ENCODE measurements at regions not wholly inside any gene's neighbourhood (a gene's known extent, or its start where the extent isn't known, plus 50 kb on each side); places are given as distances from the start of the nearest gene placed in this dataset.

DNA sequence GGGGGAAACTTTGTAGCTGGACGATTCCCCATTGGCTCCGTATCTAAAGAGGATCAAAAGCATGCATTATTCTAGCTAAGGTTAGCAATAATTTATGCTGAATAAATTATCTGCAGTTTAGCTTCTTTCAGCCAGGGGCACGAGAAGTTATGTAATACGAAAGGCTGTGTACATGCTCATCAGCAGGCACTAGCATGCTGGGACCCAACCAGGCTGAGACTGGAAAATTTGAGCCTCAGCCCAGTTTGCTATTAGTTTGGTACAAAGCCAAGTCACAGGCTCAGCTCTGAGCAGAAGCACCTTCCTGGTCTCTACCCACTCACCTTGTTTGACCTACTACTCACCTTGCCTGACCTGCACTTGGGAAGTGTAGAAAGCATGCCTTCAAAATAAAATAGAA is 328.1 kb upstream of the ARID1B start:
- in situ Hi-C loops (cut with HindIII; ENCODE audit: low sequenced_read_pairs) = no loop called here
- no peak for DNase-seq (ENCODE audit: low read depth)
- no peak overlapping the region for H3K4me3 ChIP-seq (ENCODE audit: low read depth, low read length)
- TF ChIP-seq, protein P1, sequence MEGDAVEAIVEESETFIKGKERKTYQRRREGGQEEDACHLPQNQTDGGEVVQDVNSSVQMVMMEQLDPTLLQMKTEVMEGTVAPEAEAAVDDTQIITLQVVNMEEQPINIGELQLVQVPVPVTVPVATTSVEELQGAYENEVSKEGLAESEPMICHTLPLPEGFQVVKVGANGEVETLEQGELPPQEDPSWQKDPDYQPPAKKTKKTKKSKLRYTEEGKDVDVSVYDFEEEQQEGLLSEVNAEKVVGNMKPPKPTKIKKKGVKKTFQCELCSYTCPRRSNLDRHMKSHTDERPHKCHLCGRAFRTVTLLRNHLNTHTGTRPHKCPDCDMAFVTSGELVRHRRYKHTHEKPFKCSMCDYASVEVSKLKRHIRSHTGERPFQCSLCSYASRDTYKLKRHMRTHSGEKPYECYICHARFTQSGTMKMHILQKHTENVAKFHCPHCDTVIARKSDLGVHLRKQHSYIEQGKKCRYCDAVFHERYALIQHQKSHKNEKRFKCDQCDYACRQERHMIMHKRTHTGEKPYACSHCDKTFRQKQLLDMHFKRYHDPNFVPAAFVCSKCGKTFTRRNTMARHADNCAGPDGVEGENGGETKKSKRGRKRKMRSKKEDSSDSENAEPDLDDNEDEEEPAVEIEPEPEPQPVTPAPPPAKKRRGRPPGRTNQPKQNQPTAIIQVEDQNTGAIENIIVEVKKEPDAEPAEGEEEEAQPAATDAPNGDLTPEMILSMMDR (IDR thresholded peaks at IDR 0.05; ENCODE audit: low read depth, low read length, missing control alignments) = no peak

DNA sequence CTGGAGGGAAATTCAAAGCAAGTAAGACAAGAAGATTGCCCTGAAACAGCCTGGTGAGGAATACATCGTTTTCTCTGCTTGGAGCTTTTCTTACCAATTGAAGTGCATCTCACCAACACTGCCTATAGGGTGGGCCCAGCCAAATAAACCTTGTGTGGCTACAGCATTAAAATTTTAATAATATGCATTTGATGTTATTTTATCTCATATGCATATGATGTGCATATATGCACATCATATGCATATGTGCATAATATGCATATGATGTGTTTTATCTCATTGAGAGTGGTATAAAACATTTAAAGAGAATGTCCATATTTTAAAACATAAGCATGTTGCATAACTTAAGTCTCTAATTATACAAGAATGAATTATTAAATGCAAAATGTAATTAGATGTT is 328.6 kb upstream of the ARID1B start:
- in situ Hi-C loops (cut with HindIII; ENCODE audit: low sequenced_read_pairs) = no loop called here
- TF ChIP-seq, protein P1 (IDR thresholded peaks at IDR 0.05; ENCODE audit: low read depth, low read length, missing control alignments) = no peak
- DNase-seq (ENCODE audit: low read depth) = no peak
- H3K4me3 ChIP-seq (ENCODE audit: low read depth, low read length) = no peak overlapping the region

DNA sequence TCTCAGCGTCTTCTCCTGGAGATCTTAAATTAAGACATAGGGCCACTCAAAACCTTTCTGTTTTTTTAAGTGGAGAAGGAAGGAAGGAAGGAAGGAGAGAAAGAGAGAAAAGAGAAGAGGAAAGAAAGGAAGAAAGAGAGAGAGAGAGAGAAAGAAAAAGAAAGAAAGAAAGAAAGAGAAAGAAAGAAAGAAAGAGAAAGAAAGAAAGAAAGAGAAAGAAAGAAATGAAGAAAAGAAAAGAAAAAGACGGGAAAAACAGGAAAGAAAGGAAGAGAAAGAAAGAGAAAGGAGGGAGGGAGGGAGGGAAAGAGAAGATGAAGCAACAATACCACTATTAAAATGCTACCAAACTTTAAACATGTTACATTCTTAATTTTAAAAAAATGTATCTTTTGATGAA is 336.5 kb upstream of the ARID1B start:
- in situ Hi-C loops (cut with HindIII; ENCODE audit: low sequenced_read_pairs) = no loop called here
- TF ChIP-seq, protein P1 (IDR thresholded peaks at IDR 0.05; ENCODE audit: low read depth, low read length, missing control alignments) = no peak
- no peak overlapping the region for H3K4me3 ChIP-seq (ENCODE audit: low read depth, low read length)
- DNase-seq (ENCODE audit: low read depth) = no peak

DNA sequence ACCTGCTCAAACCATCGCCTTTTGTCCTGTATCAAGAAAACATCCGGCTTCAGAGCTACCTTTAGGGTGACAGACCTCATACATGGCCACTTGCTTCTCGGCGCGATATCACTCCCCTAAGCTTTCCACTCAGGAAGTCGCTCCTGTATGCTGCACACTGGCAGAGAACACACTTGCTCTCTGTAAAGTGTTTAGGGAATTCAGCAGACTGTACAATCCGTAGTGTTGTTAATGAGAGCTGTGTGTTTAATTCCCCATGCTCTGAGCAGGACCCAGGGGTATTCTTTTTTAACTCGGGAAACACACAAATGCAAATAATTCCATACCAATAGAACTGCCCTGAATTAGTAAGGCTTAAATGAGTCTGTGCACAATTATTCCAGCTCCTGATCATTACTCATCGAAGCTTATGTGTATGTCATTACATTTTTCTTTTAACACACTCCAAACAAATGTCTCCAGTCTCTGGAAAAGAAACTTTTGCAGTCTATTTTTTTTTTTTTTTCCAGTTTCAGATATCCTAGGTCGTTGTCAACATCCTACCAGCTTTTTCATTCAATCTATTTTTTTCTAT is 338.7 kb upstream of the ARID1B start:
- H3K4me3 ChIP-seq (ENCODE audit: low read depth, low read length) = no peak overlapping the region
- in situ Hi-C loops (cut with HindIII; ENCODE audit: low sequenced_read_pairs) = no loop called here
- no peak for DNase-seq (ENCODE audit: low read depth)
- TF ChIP-seq, protein P1 (IDR thresholded peaks at IDR 0.05; ENCODE audit: low read depth, low read length, missing control alignments) = no peak

DNA sequence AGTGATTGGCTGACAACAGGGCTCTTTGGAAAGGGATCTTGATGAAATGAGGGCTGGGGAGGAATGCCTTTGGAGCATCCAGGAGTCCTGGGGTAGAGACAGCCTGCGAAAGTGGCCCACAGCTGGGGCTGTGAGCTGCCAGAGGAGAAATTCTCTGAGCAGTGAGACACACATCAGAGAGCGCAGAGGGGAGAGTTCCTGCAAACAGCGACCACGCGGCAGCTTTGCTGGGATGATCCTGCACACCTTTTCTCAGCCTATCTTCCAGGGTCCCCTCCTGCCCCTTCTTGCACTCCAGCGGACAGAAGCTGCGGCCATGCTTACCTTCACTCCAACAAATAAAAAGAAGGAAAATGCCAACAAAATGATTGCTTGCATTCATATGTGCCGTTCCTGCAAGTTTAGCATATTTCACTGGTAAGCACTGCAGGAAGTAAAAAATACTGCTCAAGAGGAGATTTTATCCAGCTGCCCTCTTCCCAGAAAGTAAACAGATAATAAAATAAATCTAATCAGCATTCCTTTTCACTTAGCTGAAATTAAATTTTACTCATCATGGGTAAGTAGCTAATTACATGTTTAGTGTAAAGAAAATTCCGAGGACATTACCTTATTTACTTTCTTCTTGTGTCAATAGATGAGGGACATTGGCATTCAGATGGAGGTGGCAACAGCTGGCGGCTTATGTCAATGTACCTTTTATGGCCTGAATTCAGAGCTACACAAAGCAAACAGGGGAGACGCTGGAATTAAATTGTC is 339.9 kb upstream of the ARID1B start:
- in situ Hi-C loops (cut with HindIII; ENCODE audit: low sequenced_read_pairs) = no loop called here
- no peak overlapping the region for H3K4me3 ChIP-seq (ENCODE audit: low read depth, low read length)
- TF ChIP-seq, protein P1 (IDR thresholded peaks at IDR 0.05; ENCODE audit: low read depth, low read length, missing control alignments) = no peak
- no peak for DNase-seq (ENCODE audit: low read depth)

DNA sequence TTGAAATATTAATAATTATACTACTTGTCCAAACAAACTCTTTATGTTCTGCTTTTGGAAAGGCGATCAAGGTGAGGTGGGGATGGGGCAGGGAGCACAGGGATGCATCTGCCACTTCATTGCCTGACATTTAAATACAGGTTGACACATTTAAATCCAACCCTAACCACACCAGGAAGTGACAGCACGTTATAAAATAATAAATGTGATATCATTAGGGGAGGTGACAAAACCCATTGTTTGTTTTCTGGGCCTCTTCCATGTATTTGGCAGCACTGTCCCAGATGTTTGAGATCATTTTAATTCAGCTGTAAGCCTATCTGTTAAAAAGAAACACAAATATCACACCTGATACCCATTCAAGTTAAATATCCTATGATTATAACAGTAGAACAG is 342.4 kb upstream of the ARID1B start:
- no peak overlapping the region for H3K4me3 ChIP-seq (ENCODE audit: low read depth, low read length)
- no peak for DNase-seq (ENCODE audit: low read depth)
- TF ChIP-seq, protein P1 (IDR thresholded peaks at IDR 0.05; ENCODE audit: low read depth, low read length, missing control alignments) = no peak
- in situ Hi-C loops (cut with HindIII; ENCODE audit: low sequenced_read_pairs) = no loop called here

All from astrocyte of the cerebellum (primary cell).